ENCODE measurements at regions not wholly inside any gene's neighbourhood (a gene's known extent, or its start where the extent isn't known, plus 50 kb on each side); places are given as distances from the start of the nearest gene placed in this dataset.

- no peak for TF ChIP-seq ZBTB11 (CRISPR knock-in tag; IDR thresholded peaks at IDR 0.05)
- TF ChIP-seq OTX1 (CRISPR knock-in tag; IDR thresholded peaks at IDR 0.05) = no peak
- TF ChIP-seq BDP1 (IDR thresholded peaks at IDR 0.05; ENCODE audit: insufficient read depth, insufficient read length) = no peak
- TF ChIP-seq TBP (optimal IDR thresholded peaks at IDR 0.05; ENCODE audit: low read depth, low read length) = no peak
- no peak for TF ChIP-seq ETS1 (conservative IDR thresholded peaks at IDR 0.05; ENCODE audit: control insufficient read depth, low read depth, low read length)
- no peak for TF ChIP-seq MYBL2 (IDR thresholded peaks at IDR 0.05; ENCODE audit: low read depth)
- TF ChIP-seq MYBL2 (CRISPR knock-in tag; IDR thresholded peaks at IDR 0.05; ENCODE audit: borderline replicate concordance) = no peak
- no peak for TF ChIP-seq HMG20B (CRISPR knock-in tag; IDR thresholded peaks at IDR 0.05)
- TF ChIP-seq ZNF408 (CRISPR knock-in tag; IDR thresholded peaks at IDR 0.05; ENCODE audit: low read depth) = no peak
Measured at GRCh38 chr2:122507261-122507660, 751.8 kb downstream of the TSN start (continued).
